Suprapubic skin (tissue), 4 donors: ENCODE measurements at regions not wholly inside any gene's neighbourhood (a gene's known extent, or its start where the extent isn't known, plus 50 kb on each side); places are given as distances from the start of the nearest gene placed in this dataset.

ENCODE experiments used
- DNase-seq, 2 donors: peaks; one replicate each; pipeline ENCODE4 v3.0.0-alpha.2; 2019; ENCODE audit warnings: low spot score in 2 of 2
- H3K27ac ChIP-seq: fragments of 200-600 bp; sonication (generic); one replicate; pipeline ENCODE4 v1.5.1; 2019
- H3K27me3 ChIP-seq: fragments of 200-600 bp; sonication (generic); one replicate; pipeline ENCODE4 v1.5.1; 2019
- H3K36me3 ChIP-seq: fragments of 200-600 bp; sonication (generic); one replicate; pipeline ENCODE4 v1.5.1; 2019
- H3K4me1 ChIP-seq: fragments of 200-600 bp; sonication (generic); one replicate; pipeline ENCODE4 v1.5.1; 2019
- H3K4me3 ChIP-seq: fragments of 200-600 bp; sonication (generic); one replicate; pipeline ENCODE4 v1.5.1; 2019; ENCODE audit warnings: mild to moderate bottlenecking
- H3K9me3 ChIP-seq: fragments of 200-600 bp; sonication (generic); one replicate; pipeline ENCODE4 v1.5.1; 2019
- EP300 ChIP-seq: sonication (generic); formaldehyde crosslinking; IDR thresholded peaks from one replicate; pipeline ENCODE4 v1.6.1; 2017; ENCODE audit warnings: antibody characterized with exemption
- POLR2A ChIP-seq, 2 donors: fragments of 450-650 bp; IDR thresholded peaks; one replicate each; pipeline ENCODE4 v1.6.1; 2017; ENCODE audit warnings: antibody characterized with exemption in 2 of 2, mild to moderate bottlenecking in 2 of 2, moderate library complexity in 2 of 2
- POLR2AphosphoS5 ChIP-seq, 3 donors: sonication (generic); formaldehyde crosslinking; IDR thresholded peaks; one replicate each; pipeline ENCODE4 v1.6.1; 2017; ENCODE audit warnings: antibody characterized with exemption in 3 of 3
- WGBS: methylation state at CpG from one replicate; pipeline ENCODE4 v1.1.5; 2018; 5-methylcytosine and 5-hydroxymethylcytosine counted together
- TF ChIP-seq, protein P1 (sequence below), 2 donors: fragments of 200-600 bp in 1 of 2; fragments of 450-650 bp in 1 of 2; sonication (generic) in 1 of 2; IDR thresholded peaks; one replicate each; pipeline ENCODE4 v1.5.1; 2016 to 2019; ENCODE audit warnings: antibody characterized with exemption in 2 of 2, mild to moderate bottlenecking in 1 of 2, moderate library complexity in 1 of 2

DNA sequence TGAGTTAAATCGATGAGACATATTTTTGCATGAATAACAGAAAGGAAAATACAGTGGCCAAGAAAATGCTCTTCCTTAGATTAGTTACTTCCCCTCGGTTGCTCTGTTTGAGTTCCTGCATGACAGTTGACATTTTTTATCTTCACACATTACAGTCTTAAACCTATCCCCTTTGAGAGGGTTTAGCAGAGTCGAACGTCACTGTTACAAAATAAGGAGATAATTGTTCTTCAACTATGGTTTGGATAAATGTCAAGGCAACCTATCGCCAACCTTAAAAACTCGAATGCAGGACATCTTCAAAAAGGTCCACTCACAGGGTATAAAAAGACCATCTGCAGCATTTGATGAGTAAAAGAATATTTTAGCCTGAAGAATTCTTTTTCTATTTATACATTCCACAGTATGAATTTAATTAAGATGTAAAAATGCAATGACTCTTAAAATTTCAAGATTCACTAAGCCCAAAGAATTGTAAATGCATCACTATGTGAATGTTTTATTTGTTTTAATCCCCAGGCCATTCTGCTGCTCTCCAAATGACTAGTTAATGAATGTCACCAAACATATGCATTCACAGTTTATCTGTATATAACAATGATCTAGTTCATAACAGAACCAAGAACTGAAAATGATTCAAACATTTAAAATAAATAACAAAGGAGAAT is 68.9 kb upstream of the COL11A1 start:
- DNase-seq, result no peak
- Histone ChIP-seq H3K9me3 (no peaks in the 10 kb centered on the region), H3K27me3 (no peaks in the 10 kb centered on the region), H3K36me3 (no peaks in the 10 kb centered on the region), H3K27ac (no peak overlapping the region), H3K4me3 (no peak overlapping the region), H3K4me1 (no peaks in the 10 kb centered on the region)
- WGBS, result 53% methylated on average over 6 of the region's 6 CpGs
- TF ChIP-seq EP300, result no peak
- TF ChIP-seq, protein P1, sequence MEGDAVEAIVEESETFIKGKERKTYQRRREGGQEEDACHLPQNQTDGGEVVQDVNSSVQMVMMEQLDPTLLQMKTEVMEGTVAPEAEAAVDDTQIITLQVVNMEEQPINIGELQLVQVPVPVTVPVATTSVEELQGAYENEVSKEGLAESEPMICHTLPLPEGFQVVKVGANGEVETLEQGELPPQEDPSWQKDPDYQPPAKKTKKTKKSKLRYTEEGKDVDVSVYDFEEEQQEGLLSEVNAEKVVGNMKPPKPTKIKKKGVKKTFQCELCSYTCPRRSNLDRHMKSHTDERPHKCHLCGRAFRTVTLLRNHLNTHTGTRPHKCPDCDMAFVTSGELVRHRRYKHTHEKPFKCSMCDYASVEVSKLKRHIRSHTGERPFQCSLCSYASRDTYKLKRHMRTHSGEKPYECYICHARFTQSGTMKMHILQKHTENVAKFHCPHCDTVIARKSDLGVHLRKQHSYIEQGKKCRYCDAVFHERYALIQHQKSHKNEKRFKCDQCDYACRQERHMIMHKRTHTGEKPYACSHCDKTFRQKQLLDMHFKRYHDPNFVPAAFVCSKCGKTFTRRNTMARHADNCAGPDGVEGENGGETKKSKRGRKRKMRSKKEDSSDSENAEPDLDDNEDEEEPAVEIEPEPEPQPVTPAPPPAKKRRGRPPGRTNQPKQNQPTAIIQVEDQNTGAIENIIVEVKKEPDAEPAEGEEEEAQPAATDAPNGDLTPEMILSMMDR (IDR thresholded peaks at IDR 0.05), result no peak
- TF ChIP-seq POLR2A (IDR thresholded peaks at IDR 0.05), result no peak
- TF ChIP-seq POLR2AphosphoS5 (IDR thresholded peaks at IDR 0.05), result no peak

DNA sequence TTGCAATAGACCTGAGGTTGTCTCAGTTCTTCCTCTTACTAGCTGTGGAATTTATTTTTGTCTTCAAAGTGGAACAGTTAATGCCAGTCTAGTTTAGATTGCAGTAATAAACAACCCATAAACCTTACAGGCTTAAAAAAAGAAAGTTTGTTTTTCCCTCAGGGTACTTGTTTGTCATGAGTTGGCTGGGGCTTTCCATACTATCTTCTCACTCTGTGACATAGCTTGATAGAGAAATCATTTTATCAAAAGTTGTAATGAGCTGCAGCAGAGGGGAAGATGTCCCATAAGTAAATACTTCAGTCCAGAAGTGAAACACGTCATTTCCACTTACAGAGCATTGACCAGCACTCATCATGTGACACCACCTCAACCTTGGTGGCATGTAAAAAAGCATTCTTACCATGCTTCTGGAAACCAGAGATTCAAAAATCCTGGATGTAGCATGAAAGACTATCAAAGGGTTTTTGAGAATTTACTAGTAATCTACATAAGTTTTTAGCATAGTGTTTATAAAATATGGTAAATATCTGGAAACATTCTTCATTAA is 62.8 kb upstream of the COL11A1 start:
- Histone ChIP-seq H3K36me3 (no peaks in the 10 kb centered on the region), H3K9me3 (no peaks in the 10 kb centered on the region), H3K4me3 (no peak overlapping the region), H3K27ac (no peak overlapping the region), H3K4me1 (no peaks in the 10 kb centered on the region), H3K27me3 (no peaks in the 10 kb centered on the region)
- WGBS, result 42% methylated on average over 1 of the region's 1 CpG
- DNase-seq, result no peak
- no peak for TF ChIP-seq EP300
- no peak for TF ChIP-seq POLR2AphosphoS5 (IDR thresholded peaks at IDR 0.05)
- TF ChIP-seq, protein P1 (IDR thresholded peaks at IDR 0.05), result no peak
- TF ChIP-seq POLR2A (IDR thresholded peaks at IDR 0.05), result no peak

DNA sequence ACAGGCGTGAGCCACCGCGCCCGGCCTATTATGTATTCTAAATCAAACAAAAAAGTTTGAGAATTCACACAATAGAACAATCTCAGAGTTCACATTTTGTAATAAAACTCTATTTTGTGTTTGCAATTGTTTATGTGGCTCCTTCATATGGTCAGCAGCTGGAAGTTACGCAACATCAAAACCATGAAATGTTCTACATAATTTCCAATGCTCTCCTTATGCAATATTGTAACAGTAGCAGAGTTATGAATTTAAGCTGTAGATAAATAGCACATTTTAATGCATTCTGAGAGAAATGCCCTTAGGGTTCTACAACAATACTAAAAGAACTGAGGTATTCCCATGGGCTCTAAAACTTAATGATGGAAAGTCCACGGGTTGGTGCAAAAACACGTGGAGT is 62.3 kb upstream of the COL11A1 start:
- Histone ChIP-seq H3K4me1 (no peaks in the 10 kb centered on the region), H3K9me3 (no peaks in the 10 kb centered on the region), H3K27me3 (no peaks in the 10 kb centered on the region), H3K36me3 (no peaks in the 10 kb centered on the region), H3K27ac (no peak overlapping the region), H3K4me3 (no peak overlapping the region)
- TF ChIP-seq POLR2AphosphoS5 (IDR thresholded peaks at IDR 0.05) (no peak), POLR2A (IDR thresholded peaks at IDR 0.05) (no peak), EP300 (no peak)
- TF ChIP-seq, protein P1 (IDR thresholded peaks at IDR 0.05), result no peak
- WGBS, result 61% methylated on average over 7 of the region's 7 CpGs
- no peak for DNase-seq

DNA sequence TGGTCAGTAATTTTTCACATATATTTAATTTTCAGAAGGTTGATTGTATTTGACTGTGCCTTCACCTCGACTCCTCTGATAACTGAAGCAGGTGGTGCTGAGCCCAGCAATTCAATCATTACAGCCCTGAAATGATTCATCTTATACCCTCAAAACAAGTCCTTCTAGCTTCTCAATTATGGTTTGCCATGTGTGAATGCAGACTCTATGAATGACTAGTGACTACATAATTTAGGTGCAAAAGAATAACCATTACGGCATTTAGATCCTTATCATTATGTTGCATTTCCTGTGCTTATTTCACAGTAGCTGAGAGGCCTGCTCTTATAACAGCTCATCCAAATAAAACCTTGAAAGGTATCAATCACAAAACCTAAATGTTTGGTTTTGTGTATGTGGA is 54.0 kb upstream of the COL11A1 start:
- Histone ChIP-seq H3K4me1 (no peaks in the 10 kb centered on the region), H3K27me3 (no peaks in the 10 kb centered on the region), H3K36me3 (no peaks in the 10 kb centered on the region), H3K9me3 (no peaks in the 10 kb centered on the region), H3K4me3 (no peak overlapping the region), H3K27ac (no peak overlapping the region)
- 64% methylated on average over 2 of the region's 2 CpGs for WGBS
- TF ChIP-seq, protein P1 (IDR thresholded peaks at IDR 0.05), result no peak
- TF ChIP-seq POLR2AphosphoS5 (IDR thresholded peaks at IDR 0.05) (no peak), POLR2A (IDR thresholded peaks at IDR 0.05) (no peak), EP300 (no peak)
- DNase-seq, result no peak

DNA sequence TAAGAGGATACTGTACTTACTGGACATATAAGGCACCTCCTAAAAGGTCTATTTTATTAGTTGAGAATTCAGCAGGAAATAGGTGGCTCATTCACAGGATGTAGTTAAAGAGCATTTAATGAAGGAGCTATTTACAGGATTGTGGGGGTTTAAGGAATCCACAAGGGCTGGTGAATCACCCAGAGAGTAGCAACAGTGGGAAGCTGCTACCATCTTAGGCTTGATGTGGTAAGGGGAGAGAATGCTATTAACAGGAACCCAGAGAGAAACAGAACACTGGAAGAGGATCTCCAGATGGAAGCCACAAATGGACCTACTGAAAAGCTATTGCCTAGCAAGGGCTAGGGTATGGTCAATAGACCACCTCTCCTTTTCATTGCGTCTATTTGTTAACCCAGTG is 52.0 kb upstream of the COL11A1 start:
- no peaks in the 10 kb centered on the region for H3K36me3 ChIP-seq
- WGBS, result 88% methylated on average over 1 of the region's 1 CpG
- H3K4me3 ChIP-seq, result no peak overlapping the region
- H3K9me3 ChIP-seq, result no peaks in the 10 kb centered on the region
- no peak for DNase-seq
- H3K27me3 ChIP-seq, result no peaks in the 10 kb centered on the region
- H3K27ac ChIP-seq, result no peak overlapping the region
- no peaks in the 10 kb centered on the region for H3K4me1 ChIP-seq
- TF ChIP-seq EP300 (no peak), POLR2A (IDR thresholded peaks at IDR 0.05) (no peak), POLR2AphosphoS5 (IDR thresholded peaks at IDR 0.05) (no peak)
- TF ChIP-seq, protein P1 (IDR thresholded peaks at IDR 0.05), result no peak
